ENCODE measurements at regions not wholly inside any gene's neighbourhood (a gene's known extent, or its start where the extent isn't known, plus 50 kb on each side); places are given as distances from the start of the nearest gene placed in this dataset.
"Not testable (repeated sequence)": the region's sequence is repeated elsewhere in the genome, so short reads cannot be mapped to it uniquely, and the experiment has no call there.

- DNase-seq: no peak
Observed at GRCh38 chr10:129199826-129200225, 267.2 kb upstream of the MGMT start.

- DNase-seq: no peak
Observed at GRCh38 chr10:129203819-129204218, 263.2 kb upstream of the MGMT start.

GRCh38 chr10:129207297-129207696 is 259.7 kb upstream of the MGMT start:
- no peak for DNase-seq

- no peak for DNase-seq
Observed at GRCh38 chr10:129210876-129211275, 256.2 kb upstream of the MGMT start.

GRCh38 chr10:129213256-129213655 is 253.8 kb upstream of the MGMT start:
- no peak for DNase-seq

GRCh38 chr10:129213996-129214395 is 253.0 kb upstream of the MGMT start:
- DNase-seq: not testable (repeated sequence)

GRCh38 chr10:129219364-129219763 is 247.7 kb upstream of the MGMT start:
- DNase-seq: no peak

GRCh38 chr10:129222436-129222835 is 244.6 kb upstream of the MGMT start:
- DNase-seq: no peak

- no peak for DNase-seq
Observed at GRCh38 chr10:129223363-129223762, 243.7 kb upstream of the MGMT start.

- DNase-seq: no peak
Observed at GRCh38 chr10:129224065-129224464, 243.0 kb upstream of the MGMT start.

GRCh38 chr10:129231821-129232220 is 235.2 kb upstream of the MGMT start:
- no peak for DNase-seq

- DNase-seq: no peak
Observed at GRCh38 chr10:129233351-129234148, 233.5 kb upstream of the MGMT start.

- DNase-seq: no peak
Observed at GRCh38 chr10:129236274-129236691, 230.8 kb upstream of the MGMT start.

- no peak for DNase-seq
Observed at GRCh38 chr10:129241461-129241860, 225.6 kb upstream of the MGMT start.

- no peak for DNase-seq
Observed at GRCh38 chr10:129244298-129244697, 222.7 kb upstream of the MGMT start.

GRCh38 chr10:129244757-129245156 is 222.3 kb upstream of the MGMT start:
- DNase-seq: no peak

GRCh38 chr10:129253161-129253864 is 213.7 kb upstream of the MGMT start:
- no peak for DNase-seq

- DNase-seq: no peak
Observed at GRCh38 chr10:129253865-129254179, 213.2 kb upstream of the MGMT start.

GRCh38 chr10:129258283-129258923 is 208.6 kb upstream of the MGMT start:
- DNase-seq: no peak

GRCh38 chr10:129259128-129259815 is 207.8 kb upstream of the MGMT start:
- no peak for DNase-seq

GRCh38 chr10:129272176-129272575 is 194.9 kb upstream of the MGMT start:
- no peak for DNase-seq

- DNase-seq: no peak
Observed at GRCh38 chr10:129272866-129273650, 194.0 kb upstream of the MGMT start.

GRCh38 chr10:129273860-129274259 is 193.2 kb upstream of the MGMT start:
- no peak for DNase-seq
